ENCODE measurements at regions not wholly inside any gene's neighbourhood (a gene's known extent, or its start where the extent isn't known, plus 50 kb on each side); places are given as distances from the start of the nearest gene placed in this dataset.

DNA sequence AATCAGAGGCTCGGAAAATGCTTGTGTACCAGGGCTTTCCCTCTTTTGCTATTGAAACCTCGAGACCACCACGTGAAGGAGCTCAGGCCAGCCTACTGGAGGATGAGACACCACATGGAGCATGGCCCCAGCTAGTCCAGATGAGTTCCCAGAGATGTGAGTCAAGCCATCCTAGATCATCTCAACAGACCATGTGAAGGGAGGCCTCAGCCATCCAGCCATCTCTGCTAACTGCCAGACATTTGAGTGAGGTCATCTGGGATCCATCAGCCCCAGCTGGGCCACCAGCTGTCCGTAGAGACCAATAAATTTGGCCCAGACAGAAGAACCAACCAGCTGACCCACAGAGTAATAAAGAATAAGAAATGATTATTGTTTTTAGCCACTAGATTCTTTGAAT is 62.8 kb upstream of the PROK2 start:
- TF ChIP-seq CTCF (IDR thresholded peaks at IDR 0.05) (no peak), POLR2A (IDR thresholded peaks at IDR 0.05) (no peak)
